Activated T-cell treated with anti-CD3 and anti-CD28 coated beads for 4 hours (primary cell): ENCODE measurements at regions not wholly inside any gene's neighbourhood (a gene's known extent, or its start where the extent isn't known, plus 50 kb on each side); places are given as distances from the start of the nearest gene placed in this dataset.
A peak's percentile ranks its signal among the peaks of the same experiment; 100 is the strongest.
"Not testable (repeated sequence)": the region's sequence is repeated elsewhere in the genome, so short reads cannot be mapped to it uniquely, and the experiment has no call there.

Experiments used
- DNase-seq: peaks from one replicate; pipeline ENCODE4 v3.0.0-alpha.2; 2020

- no peak for DNase-seq
Observed at GRCh38 chr21:35449846-35450245, 400.7 kb upstream of the RUNX1 start.

DNA sequence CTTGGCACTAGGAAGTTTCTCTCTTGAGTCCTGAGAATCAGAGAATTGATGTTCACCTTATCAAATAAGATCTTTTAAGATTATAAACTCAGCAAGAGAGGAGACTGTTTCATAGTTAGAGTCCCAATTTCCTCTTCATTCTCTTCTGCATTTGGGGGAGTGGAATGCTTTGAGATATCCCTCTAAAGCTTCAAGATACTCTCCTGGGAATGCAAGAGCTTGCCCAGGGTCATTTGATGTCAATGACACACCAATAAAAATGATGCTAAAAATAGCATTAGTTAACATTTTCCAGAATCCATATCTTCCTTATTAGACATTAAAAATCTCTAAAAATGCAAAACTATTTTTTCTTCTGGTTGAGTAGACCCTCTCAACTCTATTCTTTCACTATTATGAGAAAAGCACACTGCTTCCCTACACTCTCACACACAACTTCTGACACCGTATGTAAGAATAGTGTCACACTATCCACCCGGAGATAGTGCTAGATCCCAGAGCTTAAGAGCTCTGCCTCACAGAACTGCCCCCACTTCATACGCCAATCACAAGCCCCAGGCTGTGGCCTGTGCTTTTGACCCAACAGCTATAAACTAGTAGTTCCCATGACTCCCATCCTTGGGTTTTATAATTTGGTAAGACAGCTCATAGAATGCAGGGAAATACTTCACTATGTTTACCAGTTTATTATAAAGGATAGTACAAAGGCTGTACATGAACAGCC is 399.9 kb upstream of the RUNX1 start:
- no peak for DNase-seq

DNA sequence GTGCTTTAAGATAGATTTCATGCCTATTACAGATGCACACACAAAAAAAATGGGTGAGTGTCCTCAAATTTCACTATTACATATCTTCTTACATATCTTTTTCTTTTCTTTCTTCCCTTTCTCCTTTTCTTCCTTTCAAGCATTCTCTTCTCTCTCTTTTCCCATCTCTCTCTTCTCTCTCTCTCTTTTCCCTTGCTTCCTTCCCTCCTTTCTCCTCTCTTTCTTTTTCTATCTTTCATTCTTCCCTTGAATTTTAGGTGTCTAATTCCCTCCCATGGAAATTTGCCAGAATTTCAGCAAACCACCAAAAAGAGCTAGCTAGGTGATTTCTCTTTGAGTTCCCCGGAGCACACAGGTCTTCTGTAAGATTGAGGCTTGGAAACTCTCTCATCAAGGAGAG is 395.3 kb upstream of the RUNX1 start:
- DNase-seq: no peak

- DNase-seq: no peak
Observed at GRCh38 chr21:35441868-35442582, 392.9 kb upstream of the RUNX1 start.

DNA sequence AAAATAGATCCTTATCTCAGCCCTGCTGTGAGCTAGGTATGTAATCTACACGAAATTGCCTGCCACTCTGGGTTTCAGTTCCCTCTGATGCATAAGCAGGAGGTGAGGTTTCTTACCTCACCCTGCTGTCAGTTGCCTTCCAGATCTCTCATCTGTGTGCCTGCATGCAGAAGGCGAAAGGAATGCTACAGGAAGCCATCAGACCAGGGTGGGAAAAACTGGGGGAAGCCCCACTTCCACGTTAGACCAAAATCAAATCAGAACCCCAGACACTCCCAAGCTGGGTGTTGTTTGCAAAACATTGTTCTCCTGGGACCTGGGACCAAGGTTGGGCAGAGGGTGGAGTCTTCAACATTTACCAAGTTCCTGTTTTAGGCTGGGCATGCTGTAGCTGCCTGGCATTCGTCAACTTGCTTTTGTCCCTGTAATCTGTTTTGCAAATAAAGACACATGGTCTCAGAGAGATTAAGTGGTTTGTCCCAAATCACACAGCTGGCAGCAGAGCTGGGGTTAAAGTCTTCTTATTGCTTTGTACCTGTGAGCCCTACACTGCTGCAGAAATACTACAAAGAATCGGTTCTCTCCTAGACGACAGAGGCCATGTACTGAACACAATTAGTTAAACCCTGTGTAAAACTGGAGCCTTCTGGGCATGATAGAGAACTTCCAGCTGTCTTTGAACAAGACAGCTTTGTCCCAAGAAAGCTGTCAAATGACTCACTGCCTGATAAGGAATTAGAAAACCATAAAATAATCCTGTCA is 389.7 kb upstream of the RUNX1 start:
- no peak for DNase-seq

GRCh38 chr21:35437941-35438340 is 388.8 kb upstream of the RUNX1 start:
- no peak for DNase-seq

DNA sequence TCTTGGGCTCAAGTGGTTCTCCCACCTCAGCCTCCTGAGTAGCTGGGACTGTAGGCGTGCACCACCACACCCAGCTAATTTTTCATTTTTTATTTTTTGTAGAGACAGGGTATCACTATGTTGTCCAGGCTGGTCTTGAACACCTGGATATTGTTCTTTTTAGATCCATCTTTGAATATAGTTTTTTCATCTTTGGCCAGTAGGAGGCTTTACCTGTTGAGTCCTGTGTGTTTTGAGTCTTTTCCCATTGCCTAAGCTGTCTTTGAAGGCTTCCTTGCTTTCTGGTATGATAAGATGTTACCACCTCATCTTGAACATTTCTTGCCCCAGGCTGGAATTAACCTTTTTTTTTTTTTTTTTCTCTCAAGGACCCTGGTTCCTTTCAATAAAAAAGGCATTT is 387.8 kb upstream of the RUNX1 start:
- no peak for DNase-seq

- not testable (repeated sequence) for DNase-seq
Observed at GRCh38 chr21:35432601-35433000, 383.5 kb upstream of the RUNX1 start.

DNA sequence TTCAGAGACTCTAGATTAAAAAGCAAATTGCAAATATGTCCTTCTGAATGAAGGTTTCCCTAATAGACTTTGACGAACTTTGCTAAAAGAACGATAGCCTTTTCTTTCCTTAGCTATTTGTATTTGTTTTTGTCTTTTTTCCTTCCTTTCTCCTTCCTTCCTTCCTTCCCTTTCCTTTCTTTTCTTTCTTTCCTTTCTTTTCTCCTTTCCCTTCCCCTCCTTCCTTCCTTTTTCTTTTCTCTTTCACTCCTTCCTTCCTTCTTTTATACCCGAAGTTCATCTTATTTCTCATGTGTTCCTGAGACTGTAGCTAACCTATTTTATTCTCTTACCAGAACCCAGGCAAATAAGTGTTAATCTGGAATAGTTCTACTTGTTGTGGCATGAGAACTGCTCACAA is 381.2 kb upstream of the RUNX1 start:
- DNase-seq: no peak

DNA sequence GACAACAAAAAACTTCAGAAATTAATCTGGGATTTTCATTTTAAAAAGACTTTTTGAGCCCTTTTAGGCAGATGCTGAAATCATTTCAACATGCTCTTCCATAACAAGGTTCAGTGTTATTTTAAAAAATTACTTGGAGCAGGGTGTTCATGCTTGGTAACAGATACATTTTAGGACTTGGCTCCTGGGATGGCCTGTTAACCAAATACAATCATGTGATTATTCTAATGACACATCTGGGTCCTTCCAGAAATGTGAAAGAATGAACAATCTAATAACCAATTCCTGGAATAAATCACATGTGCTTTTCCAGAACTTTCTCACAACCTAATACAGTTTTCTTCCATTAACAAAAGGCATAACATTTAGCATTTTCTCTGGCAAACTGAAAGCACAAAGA is 379.8 kb upstream of the RUNX1 start:
- no peak for DNase-seq

DNA sequence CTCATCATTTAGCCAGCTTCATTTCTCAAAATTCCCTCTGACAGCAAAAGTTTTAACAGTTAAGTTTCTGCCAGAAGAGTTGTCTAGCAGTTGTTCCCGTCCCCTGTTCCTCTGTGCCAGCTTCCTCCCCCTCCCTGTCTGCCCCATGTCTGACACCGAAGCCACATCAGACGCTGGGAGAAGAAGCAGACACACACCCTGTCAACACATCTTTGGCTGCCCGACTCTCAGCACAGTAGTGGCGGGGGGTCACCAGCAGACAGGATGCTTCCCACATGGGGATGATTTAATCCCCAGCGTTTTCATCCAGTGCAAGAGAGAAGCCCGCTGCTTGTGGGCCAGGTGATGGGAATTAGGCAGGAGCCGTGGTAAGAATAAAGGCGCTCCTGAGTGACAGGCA is 379.4 kb upstream of the RUNX1 start:
- DNase-seq: peak; percentile 13

GRCh38 chr21:35428001-35428320 is 378.9 kb upstream of the RUNX1 start:
- DNase-seq: no peak

DNA sequence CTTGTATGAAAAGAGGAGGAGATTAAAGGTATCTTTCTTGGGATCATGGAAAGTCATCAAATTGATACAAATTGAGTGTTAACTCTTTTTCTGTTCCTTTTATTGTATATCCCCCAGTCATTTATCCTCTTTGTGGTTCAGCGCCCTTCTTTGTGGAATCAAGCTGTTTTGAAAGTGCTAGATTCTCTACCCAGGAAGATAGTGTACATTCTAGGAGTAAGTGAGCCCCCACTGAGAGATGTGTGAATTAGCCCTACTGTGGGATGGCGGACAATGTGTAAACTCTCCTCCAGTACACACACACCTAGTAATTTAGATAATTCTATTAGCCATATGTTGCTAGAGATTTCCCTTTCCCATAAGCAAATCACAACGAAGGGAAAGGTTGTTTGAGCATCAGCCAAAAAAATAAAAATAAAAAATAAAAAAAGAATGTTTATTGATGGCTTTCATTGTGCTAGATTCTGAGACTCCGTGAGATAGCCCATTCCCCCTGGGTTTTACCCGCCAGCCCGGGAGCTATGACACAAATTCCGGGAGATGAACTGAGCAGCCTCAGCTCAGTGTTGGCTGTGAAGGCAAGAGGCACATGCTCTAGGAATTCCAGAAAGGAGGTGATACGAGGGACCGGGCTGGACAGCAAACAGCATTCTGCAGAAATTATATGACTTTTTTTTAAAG is 378.4 kb upstream of the RUNX1 start:
- no peak for DNase-seq

DNA sequence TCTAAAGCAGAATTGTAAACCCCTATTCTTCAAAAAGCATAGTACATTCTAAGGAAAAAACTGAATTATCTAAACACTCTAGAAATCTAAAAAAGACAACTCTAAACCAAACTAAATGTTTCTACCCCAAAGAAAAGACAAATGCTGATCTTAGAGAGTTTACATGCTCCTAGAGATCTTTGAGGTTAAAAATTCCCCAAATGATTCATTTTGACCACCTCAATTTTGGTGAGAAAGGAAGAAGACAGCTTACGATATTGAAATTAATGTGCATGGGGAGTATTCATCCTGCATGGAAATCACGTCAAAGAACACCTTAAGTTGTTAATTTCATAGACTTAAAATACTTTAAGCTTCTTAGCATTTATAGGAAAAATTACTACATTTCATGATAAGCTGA is 377.8 kb upstream of the RUNX1 start:
- no peak for DNase-seq

GRCh38 chr21:35426469-35426868 is 377.4 kb upstream of the RUNX1 start:
- DNase-seq: no peak

GRCh38 chr21:35424122-35424521 is 375.0 kb upstream of the RUNX1 start:
- no peak for DNase-seq

- no peak for DNase-seq
Observed at GRCh38 chr21:35423709-35424108, 374.6 kb upstream of the RUNX1 start.

- DNase-seq: no peak
Observed at GRCh38 chr21:35422011-35422410, 372.9 kb upstream of the RUNX1 start.

GRCh38 chr21:35421221-35421620 is 372.1 kb upstream of the RUNX1 start:
- no peak for DNase-seq

GRCh38 chr21:35420656-35421055 is 371.6 kb upstream of the RUNX1 start:
- DNase-seq: no peak

GRCh38 chr21:35417762-35418161 is 368.7 kb upstream of the RUNX1 start:
- no peak for DNase-seq

DNA sequence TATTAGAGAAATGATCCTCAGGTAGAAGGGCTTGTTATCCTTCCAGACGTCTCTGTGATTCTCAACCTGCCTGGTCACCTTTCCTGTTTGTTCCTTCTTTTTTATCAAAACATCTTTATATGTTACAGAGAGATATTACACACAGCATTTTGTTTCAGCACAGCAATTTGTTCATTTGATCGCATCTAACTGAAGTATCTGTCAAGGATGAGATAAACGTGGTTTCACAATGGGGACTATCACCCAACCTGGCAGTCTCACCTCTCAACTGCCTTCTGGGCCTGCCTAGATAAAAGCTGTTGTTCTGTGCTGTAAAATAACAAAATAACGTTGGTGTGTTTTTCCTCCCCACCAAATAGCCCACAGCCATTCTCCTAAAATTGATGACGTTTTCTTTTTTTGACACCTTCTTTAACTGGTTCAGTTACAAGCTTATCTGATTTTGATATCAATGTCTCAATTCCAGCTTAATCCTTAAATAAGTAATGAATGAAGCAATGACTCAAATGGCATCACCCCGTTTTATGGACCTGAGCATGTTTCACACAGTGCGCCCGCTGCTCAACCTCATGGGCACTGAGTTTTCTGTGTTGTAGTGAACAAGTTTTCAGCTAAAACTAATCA is 367.9 kb upstream of the RUNX1 start:
- no peak for DNase-seq

DNA sequence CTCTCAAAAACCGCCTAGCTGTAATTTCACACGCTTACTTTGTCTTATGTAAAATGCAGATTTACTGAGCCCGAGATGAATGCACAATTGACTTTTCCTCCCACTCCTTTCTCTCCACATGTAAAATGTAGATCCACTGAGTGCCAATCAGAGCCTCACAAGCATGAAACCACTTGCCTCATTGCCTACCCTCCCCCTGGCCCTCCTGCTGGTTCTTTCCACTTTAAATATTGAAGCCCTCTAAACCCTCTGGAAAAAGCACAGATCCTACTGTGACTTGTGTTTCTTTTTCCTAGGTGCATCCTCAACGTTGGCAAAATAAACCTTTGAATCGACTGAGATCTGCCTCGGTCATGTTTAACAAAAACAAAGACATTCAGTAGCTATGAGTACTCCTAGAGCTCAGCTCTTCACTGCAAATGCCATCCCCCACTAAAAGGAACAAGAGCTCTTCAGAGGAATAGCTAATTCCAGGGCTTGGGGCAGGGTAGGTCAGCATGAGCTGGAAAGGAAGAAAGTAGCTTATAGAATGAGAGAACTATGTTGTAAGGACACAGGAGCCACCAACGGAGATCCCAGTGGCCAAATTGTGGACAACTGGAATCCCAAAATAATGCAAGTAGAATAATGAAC is 365.5 kb upstream of the RUNX1 start:
- DNase-seq: no peak
